ENCODE measurements at regions not wholly inside any gene's neighbourhood (a gene's known extent, or its start where the extent isn't known, plus 50 kb on each side); places are given as distances from the start of the nearest gene placed in this dataset.

DNA sequence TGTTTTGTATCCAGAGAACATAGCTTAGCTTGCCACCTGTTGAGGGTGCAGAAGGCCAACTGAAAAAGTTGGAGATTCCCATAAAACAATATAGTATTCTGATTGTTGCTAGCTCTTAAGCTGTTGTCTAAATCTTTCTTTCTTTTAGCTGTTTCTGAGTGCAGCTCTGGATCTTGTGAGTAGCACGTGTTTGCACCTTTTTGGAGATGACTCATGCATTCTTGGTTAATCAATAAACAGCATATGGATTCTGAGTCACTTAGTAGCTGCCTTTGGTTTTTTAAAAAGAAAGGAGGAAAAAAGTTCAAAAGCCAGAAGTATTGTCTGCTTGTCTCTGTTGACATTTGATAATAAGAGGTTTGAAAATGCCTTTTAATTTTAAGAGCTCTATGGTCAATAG, 483.0 kb upstream of the FSIP2 start:
- TF ChIP-seq EZH2phosphoT487 (IDR thresholded peaks at IDR 0.05) (no peak), CTCF (IDR thresholded peaks at IDR 0.05) (no peak), EZH2 (IDR thresholded peaks at IDR 0.05) (no peak)
